K562 (cell line): ENCODE measurements at regions not wholly inside any gene's neighbourhood (a gene's known extent, or its start where the extent isn't known, plus 50 kb on each side); places are given as distances from the start of the nearest gene placed in this dataset.

Experiments
- ATAC-seq: fragments of 200-7000 bp; cut with Tn5 transposase; 3 replicates; pipeline ENCODE4 v1.9.1; 2020; ENCODE audit warnings: moderate library complexity
- BruUV-seq: library from RNA; stranded (reverse); fragments of 400-500 nt; replicated peaks from 2 replicates; lab custom pipeline; 2021; lab: Mats Ljungman, UMichigan
- CTCF ChIA-PET: fragments of 300-600 bp; formaldehyde crosslinking; extraction: SDS; loops from one replicate; lab custom pipeline; 2021; ENCODE audit warnings: low intra/inter-chr PET ratio; lab: Yijun Ruan, JAX
- POLR2A ChIA-PET: fragments of 300-600, 350-650 bp; sonication (Branson Sonifier 250); formaldehyde crosslinking; extraction: SDS; loops from one replicate; lab custom pipeline; 2021; ENCODE audit warnings: antibody characterized with exemption, inconsistent platforms; lab: Yijun Ruan, JAX
- DNase-seq, 4 experiments: peaks; one replicate each; pipeline versions ENCODE4 v3.0.0 to v3.0.0-alpha.2; 2011 to 2018; ENCODE audit warnings: low spot score in 3 of 4, mixed read lengths in 3 of 4; ENCODE audit errors: extremely low read depth in 1 of 4
- FAIRE-seq: peaks from 2 replicates; lab custom pipeline; 2011; peaks lifted over from hg19 to GRCh38; lab: Jason Lieb, UNC
- H2AFZ ChIP-seq: 2 replicates; pipeline ENCODE4 v1.6.0; 2011; ENCODE audit warnings: low read depth, low read length, control low read depth, inconsistent platforms
- H3K27ac ChIP-seq: fragments of 200-600 bp; 3 replicates; pipeline ENCODE4 v1.8.0; 2011; ENCODE audit warnings: low read depth, mild to moderate bottlenecking, control low read depth, inconsistent platforms, low read length, moderate library complexity, mixed read lengths; ENCODE audit errors: extremely low read depth
- H3K27me3 ChIP-seq, 2 experiments: fragments of 300-600 bp in 1 of 2; 2 replicates in 1 of 2; 3 replicates in 1 of 2; pipeline versions ENCODE4 v1.6.0 to v1.8.0; 2011; ENCODE audit warnings: inconsistent platforms in 2 of 2, low read length in 2 of 2, mild to moderate bottlenecking in 1 of 2, mixed read lengths in 1 of 2, moderate library complexity in 1 of 2; ENCODE audit not compliant: control insufficient read depth in 2 of 2, insufficient read depth in 2 of 2
- H3K36me3 ChIP-seq: fragments of 300-600 bp; 3 replicates; pipeline ENCODE4 v1.8.0; 2011; ENCODE audit warnings: mild to moderate bottlenecking, low read length, inconsistent platforms; ENCODE audit not compliant: control insufficient read depth, insufficient read depth
- H3K4me1 ChIP-seq, 2 experiments: fragments of 200-600 bp in 1 of 2; replicated peaks in 1 of 2; 2 replicates in 1 of 2; 3 replicates in 1 of 2; pipeline versions ENCODE4 v1.5.1 to v1.8.0; 2011; ENCODE audit warnings: inconsistent platforms in 2 of 2, low read length in 2 of 2, mild to moderate bottlenecking in 1 of 2, mixed read lengths in 1 of 2, moderate library complexity in 1 of 2; ENCODE audit not compliant: control insufficient read depth in 2 of 2, insufficient read depth in 2 of 2
- H3K4me2 ChIP-seq: 2 replicates; pipeline ENCODE4 v1.6.1; 2011; ENCODE audit warnings: low read length, control low read depth, inconsistent platforms, mixed read lengths; ENCODE audit not compliant: insufficient read depth
- H3K4me3 ChIP-seq: fragments of 200-600 bp; sonication (generic), shearing (Covaris generic); 2 replicates; pipeline ENCODE4 v1.5.1; 2016; ENCODE audit warnings: control low read depth, inconsistent platforms
- H3K79me2 ChIP-seq: fragments of 200-600 bp; 3 replicates; pipeline ENCODE4 v1.8.0; 2011; ENCODE audit warnings: low read length, inconsistent platforms; ENCODE audit not compliant: control insufficient read depth, insufficient read depth
- H3K9ac ChIP-seq, 2 experiments: 2 replicates each; pipeline versions ENCODE4 v1.6.0 to v1.6.1; 2011; ENCODE audit warnings: low read depth in 2 of 2, low read length in 2 of 2, control low read depth in 1 of 2, inconsistent platforms in 1 of 2, mild to moderate bottlenecking in 1 of 2, mixed read lengths in 1 of 2; ENCODE audit not compliant: insufficient read depth in 1 of 2
- H3K9me1 ChIP-seq: one replicate; pipeline ENCODE4 v1.6.0; 2011; ENCODE audit warnings: inconsistent platforms, mild to moderate bottlenecking, low read length, moderate library complexity; ENCODE audit not compliant: control insufficient read depth, insufficient read depth
- H3K9me3 ChIP-seq: replicated peaks from 2 replicates; pipeline ENCODE4 v1.5.1; 2011; ENCODE audit warnings: low read depth, low read length, inconsistent platforms; ENCODE audit not compliant: control insufficient read depth, insufficient read depth
- H4K20me1 ChIP-seq: replicated peaks from 2 replicates; pipeline ENCODE4 v1.6.1; 2011; ENCODE audit warnings: low read length, inconsistent platforms, mixed read lengths; ENCODE audit not compliant: control insufficient read depth, insufficient read depth
- ELF4 ChIP-seq: fragments of 450-650 bp; formaldehyde crosslinking; IDR thresholded peaks from 2 replicates; pipeline ENCODE4 v1.4.0; 2022; ENCODE audit warnings: missing genetic modification characterization
- HNRNPH1 ChIP-seq: fragments of 200-400 bp; formaldehyde crosslinking; optimal IDR thresholded peaks from 2 replicates; pipeline ENCODE3; 2017; ENCODE audit warnings: low read depth, mild to moderate bottlenecking, low read length, moderate library complexity
- LCOR ChIP-seq: sonication (generic); formaldehyde crosslinking; IDR thresholded peaks from 2 replicates; pipeline ENCODE4 v1.8.0; 2022; ENCODE audit warnings: mild to moderate bottlenecking, missing genetic modification reagents
- MAFF ChIP-seq: IDR thresholded peaks from 2 replicates; pipeline ENCODE4 v1.6.1; 2012; ENCODE audit warnings: low read length, improper control_type of control experiment
- NR2F6 ChIP-seq: fragments of 450-650 bp; formaldehyde crosslinking; IDR thresholded peaks from 2 replicates; pipeline ENCODE4 v1.4.0; 2020; ENCODE audit warnings: mild to moderate bottlenecking
- RBM15 ChIP-seq: fragments of 200-400 bp; formaldehyde crosslinking; IDR thresholded peaks from 2 replicates; pipeline ENCODE4 v1.6.1; 2018; ENCODE audit warnings: mild to moderate bottlenecking, low read length, moderate library complexity; ENCODE audit not compliant: insufficient read depth
- TAF9B ChIP-seq: fragments of 450-650 bp; IDR thresholded peaks from 2 replicates; pipeline ENCODE4 v1.6.1; 2018; ENCODE audit warnings: mild to moderate bottlenecking; ENCODE audit not compliant: partially characterized antibody
- TBL1XR1 ChIP-seq, 2 experiments: IDR thresholded peaks; 2 replicates each; pipeline ENCODE4 v1.6.1; 2012; ENCODE audit warnings: improper control_type of control experiment in 2 of 2, low read length in 2 of 2, mild to moderate bottlenecking in 1 of 2
- TEAD2 ChIP-seq: fragments of 450-650 bp; IDR thresholded peaks from 2 replicates; pipeline ENCODE4 v1.6.1; 2016; ENCODE audit warnings: missing genetic modification characterization, control low read depth, missing compliant biosample characterization
- YBX1 ChIP-seq: fragments of 450-650 bp; IDR thresholded peaks from 2 replicates; pipeline ENCODE4 v1.7.1; 2016; ENCODE audit warnings: mild to moderate bottlenecking
- ZBED1 ChIP-seq: IDR thresholded peaks from 2 replicates; pipeline ENCODE4 v1.6.1; 2014
- ZEB2 ChIP-seq: fragments of 450-650 bp; IDR thresholded peaks from 2 replicates; pipeline ENCODE4 v1.6.1; 2016
- ZNF561 ChIP-seq: fragments of 450-650 bp; formaldehyde crosslinking; conservative IDR thresholded peaks from 2 replicates; pipeline ENCODE4 v1.4.0; 2020; ENCODE audit warnings: mild to moderate bottlenecking, moderate library complexity
- ZNF695 ChIP-seq: fragments of 450-650 bp; formaldehyde crosslinking; IDR thresholded peaks from 2 replicates; pipeline ENCODE4 v1.4.0; 2020; ENCODE audit warnings: mild to moderate bottlenecking, moderate library complexity
- ZNF780A ChIP-seq: fragments of 250-450 bp; sonication (Bioruptor Pico); IDR thresholded peaks from 2 replicates; pipeline ENCODE4 v1.5.0; 2021; ENCODE audit warnings: mild to moderate bottlenecking
- WGBS: fragments of 100-300 bp; shearing (Covaris generic); methylation state at CpG from one replicate; pipeline ENCODE4 v1.1.6; 2016; ENCODE audit warnings: low coverage, mixed read lengths; ENCODE audit not compliant: insufficient coverage; ENCODE audit errors: missing lambda C conversion rate; 5-methylcytosine and 5-hydroxymethylcytosine counted together
- in situ Hi-C: fragments of 300-500 bp; cut with MboI; formaldehyde crosslinking; loops from 4 replicates; pipeline ENCODE4 v1.15.0; 2018; ENCODE audit warnings: inconsistent platforms, mixed read lengths
- intact Hi-C: fragments of 100-400 bp; cut with micrococcal nuclease; formaldehyde crosslinking; loops from 2 replicates; pipeline ENCODE4 v1.14.2; 2022
- TF ChIP-seq, protein P1 (sequence below): sonication (generic); formaldehyde crosslinking; IDR thresholded peaks from 2 replicates; pipeline ENCODE4 v1.8.0; 2022; ENCODE audit warnings: missing genetic modification reagents, mild to moderate bottlenecking, borderline replicate concordance
- TF ChIP-seq, protein P2 (sequence below): fragments of 250-450 bp; sonication (Bioruptor Pico); IDR thresholded peaks from 2 replicates; pipeline ENCODE4 v1.9.0; 2021; ENCODE audit warnings: mild to moderate bottlenecking, inconsistent platforms
- TF ChIP-seq, protein P3 (sequence below): conservative IDR thresholded peaks from 2 replicates; pipeline ENCODE4 v1.6.1; 2011; ENCODE audit warnings: low read depth, mild to moderate bottlenecking, low read length; ENCODE audit not compliant: control insufficient read depth
- TF ChIP-seq, protein P4 (sequence below): IDR thresholded peaks from 3 replicates; pipeline ENCODE4 v1.6.1; 2011; ENCODE audit warnings: borderline replicate concordance, mild to moderate bottlenecking; ENCODE audit not compliant: insufficient read length, insufficient read depth

DNA sequence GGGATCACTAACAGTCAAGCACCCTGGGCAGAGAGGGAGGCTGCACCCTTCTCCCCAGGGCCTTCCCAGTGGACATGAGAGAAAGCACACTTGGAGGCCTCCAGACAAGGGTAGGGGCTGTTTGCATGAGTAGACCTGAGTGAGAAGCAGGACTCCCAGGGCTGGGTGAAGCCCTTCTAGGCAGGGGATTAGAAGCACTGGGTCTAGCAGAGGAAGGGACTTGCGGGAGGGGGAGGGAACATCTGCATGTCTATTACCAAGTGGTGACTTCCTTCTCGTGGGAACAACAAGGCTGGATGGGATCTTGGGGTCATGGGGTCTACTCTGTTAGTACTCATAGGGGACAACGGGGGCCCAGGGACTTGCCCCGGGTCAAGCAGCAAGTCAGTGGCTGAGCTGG, 67.8 kb downstream of the EMX2 start:
- BruUV-seq = no TSS peak
- FAIRE-seq = no peak
- POLR2A ChIA-PET = no interaction called here
- TF ChIP-seq TAF9B = no peak
- no peak for TF ChIP-seq ZEB2
- TF ChIP-seq ELF4 (CRISPR knock-in tag) = no peak
- TF ChIP-seq NR2F6 (CRISPR knock-in tag) = no peak
- TF ChIP-seq, protein P1, sequence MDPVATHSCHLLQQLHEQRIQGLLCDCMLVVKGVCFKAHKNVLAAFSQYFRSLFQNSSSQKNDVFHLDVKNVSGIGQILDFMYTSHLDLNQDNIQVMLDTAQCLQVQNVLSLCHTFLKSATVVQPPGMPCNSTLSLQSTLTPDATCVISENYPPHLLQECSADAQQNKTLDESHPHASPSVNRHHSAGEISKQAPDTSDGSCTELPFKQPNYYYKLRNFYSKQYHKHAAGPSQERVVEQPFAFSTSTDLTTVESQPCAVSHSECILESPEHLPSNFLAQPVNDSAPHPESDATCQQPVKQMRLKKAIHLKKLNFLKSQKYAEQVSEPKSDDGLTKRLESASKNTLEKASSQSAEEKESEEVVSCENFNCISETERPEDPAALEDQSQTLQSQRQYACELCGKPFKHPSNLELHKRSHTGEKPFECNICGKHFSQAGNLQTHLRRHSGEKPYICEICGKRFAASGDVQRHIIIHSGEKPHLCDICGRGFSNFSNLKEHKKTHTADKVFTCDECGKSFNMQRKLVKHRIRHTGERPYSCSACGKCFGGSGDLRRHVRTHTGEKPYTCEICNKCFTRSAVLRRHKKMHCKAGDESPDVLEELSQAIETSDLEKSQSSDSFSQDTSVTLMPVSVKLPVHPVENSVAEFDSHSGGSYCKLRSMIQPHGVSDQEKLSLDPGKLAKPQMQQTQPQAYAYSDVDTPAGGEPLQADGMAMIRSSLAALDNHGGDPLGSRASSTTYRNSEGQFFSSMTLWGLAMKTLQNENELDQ (CRISPR knock-in tag) = no peak
- TF ChIP-seq LCOR (CRISPR knock-in tag) = no peak
- no peak for TF ChIP-seq ZBED1
- TF ChIP-seq MAFF = no peak
- no peak for TF ChIP-seq RBM15
- TF ChIP-seq, protein P2, sequence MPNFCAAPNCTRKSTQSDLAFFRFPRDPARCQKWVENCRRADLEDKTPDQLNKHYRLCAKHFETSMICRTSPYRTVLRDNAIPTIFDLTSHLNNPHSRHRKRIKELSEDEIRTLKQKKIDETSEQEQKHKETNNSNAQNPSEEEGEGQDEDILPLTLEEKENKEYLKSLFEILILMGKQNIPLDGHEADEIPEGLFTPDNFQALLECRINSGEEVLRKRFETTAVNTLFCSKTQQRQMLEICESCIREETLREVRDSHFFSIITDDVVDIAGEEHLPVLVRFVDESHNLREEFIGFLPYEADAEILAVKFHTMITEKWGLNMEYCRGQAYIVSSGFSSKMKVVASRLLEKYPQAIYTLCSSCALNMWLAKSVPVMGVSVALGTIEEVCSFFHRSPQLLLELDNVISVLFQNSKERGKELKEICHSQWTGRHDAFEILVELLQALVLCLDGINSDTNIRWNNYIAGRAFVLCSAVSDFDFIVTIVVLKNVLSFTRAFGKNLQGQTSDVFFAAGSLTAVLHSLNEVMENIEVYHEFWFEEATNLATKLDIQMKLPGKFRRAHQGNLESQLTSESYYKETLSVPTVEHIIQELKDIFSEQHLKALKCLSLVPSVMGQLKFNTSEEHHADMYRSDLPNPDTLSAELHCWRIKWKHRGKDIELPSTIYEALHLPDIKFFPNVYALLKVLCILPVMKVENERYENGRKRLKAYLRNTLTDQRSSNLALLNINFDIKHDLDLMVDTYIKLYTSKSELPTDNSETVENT (CRISPR knock-in tag) = no peak
- TF ChIP-seq TEAD2 = no peak
- no peak for TF ChIP-seq ZNF780A (CRISPR knock-in tag)
- TF ChIP-seq HNRNPH1 = no peak
- no peak for TF ChIP-seq TBL1XR1 (IDR thresholded peaks at IDR 0.05; ENCODE audit: low read length in 2 of 2)
- TF ChIP-seq ZNF695 (CRISPR knock-in tag) = no peak
- no peak for TF ChIP-seq ZNF561 (CRISPR knock-in tag)
- TF ChIP-seq, protein P3, sequence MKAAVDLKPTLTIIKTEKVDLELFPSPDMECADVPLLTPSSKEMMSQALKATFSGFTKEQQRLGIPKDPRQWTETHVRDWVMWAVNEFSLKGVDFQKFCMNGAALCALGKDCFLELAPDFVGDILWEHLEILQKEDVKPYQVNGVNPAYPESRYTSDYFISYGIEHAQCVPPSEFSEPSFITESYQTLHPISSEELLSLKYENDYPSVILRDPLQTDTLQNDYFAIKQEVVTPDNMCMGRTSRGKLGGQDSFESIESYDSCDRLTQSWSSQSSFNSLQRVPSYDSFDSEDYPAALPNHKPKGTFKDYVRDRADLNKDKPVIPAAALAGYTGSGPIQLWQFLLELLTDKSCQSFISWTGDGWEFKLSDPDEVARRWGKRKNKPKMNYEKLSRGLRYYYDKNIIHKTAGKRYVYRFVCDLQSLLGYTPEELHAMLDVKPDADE = no peak
- TF ChIP-seq YBX1 = no peak
- TF ChIP-seq, protein P4, sequence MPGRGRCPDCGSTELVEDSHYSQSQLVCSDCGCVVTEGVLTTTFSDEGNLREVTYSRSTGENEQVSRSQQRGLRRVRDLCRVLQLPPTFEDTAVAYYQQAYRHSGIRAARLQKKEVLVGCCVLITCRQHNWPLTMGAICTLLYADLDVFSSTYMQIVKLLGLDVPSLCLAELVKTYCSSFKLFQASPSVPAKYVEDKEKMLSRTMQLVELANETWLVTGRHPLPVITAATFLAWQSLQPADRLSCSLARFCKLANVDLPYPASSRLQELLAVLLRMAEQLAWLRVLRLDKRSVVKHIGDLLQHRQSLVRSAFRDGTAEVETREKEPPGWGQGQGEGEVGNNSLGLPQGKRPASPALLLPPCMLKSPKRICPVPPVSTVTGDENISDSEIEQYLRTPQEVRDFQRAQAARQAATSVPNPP = no peak

More for the DNA sequence above, 67.8 kb downstream of the EMX2 start:
- H4K20me1 ChIP-seq = no peaks in the 10 kb centered on the region
- no peaks in the 10 kb centered on the region for H3K9me3 ChIP-seq
- no peaks in the 10 kb centered on the region for H3K9me1 ChIP-seq
- no peak overlapping the region for H3K9ac ChIP-seq
- intact Hi-C loops (loop anchor here (5.0 kb wide), 1 partner anchor 58 kb away; no protein-coding TSS in a partner anchor), in situ Hi-C loops (no loop called here)
- no peaks in the 10 kb centered on the region; a peak in 1 of 5 replicates for H3K4me1 ChIP-seq
- no peak overlapping the region for H3K27ac ChIP-seq
- CTCF ChIA-PET = no interaction called here
- 0% methylated on average over 2 of the region's 4 CpGs for WGBS
- H3K79me2 ChIP-seq = no peaks in the 10 kb centered on the region
- no peak overlapping the region for H3K4me3 ChIP-seq
- H3K36me3 ChIP-seq = no peaks in the 10 kb centered on the region
- DNase-seq = no peak
- no peak overlapping the region for H3K4me2 ChIP-seq
- H2AFZ ChIP-seq = no peak overlapping the region
- ATAC-seq = no peak
- H3K27me3 ChIP-seq = peaks cover 0 to 24% of the 10 kb centered on the region in 2 experiments; a peak in 2 of 5 replicates
